OCI-LY7 (cell line): ENCODE measurements at regions not wholly inside any gene's neighbourhood (a gene's known extent, or its start where the extent isn't known, plus 50 kb on each side); places are given as distances from the start of the nearest gene placed in this dataset.

Experiments
- CTCF ChIP-seq: fragments of 200-600 bp; sonication (generic); conservative IDR thresholded peaks from 2 replicates; pipeline ENCODE4 v1.5.1; 2014; ENCODE audit warnings: mild to moderate bottlenecking, antibody characterized with exemption, low read length, moderate library complexity, mixed read lengths
- EZH2phosphoT487 ChIP-seq: fragments of 200-600 bp; sonication (generic); IDR thresholded peaks from 2 replicates; pipeline ENCODE4 v1.6.1; 2018; ENCODE audit warnings: low read depth, borderline replicate concordance, mild to moderate bottlenecking, mixed run types, antibody characterized with exemption, low read length, moderate library complexity, mixed read lengths

- TF ChIP-seq CTCF (no peak), EZH2phosphoT487 (no peak)
These were observed 364.9 kb downstream of the BRD1 start for GRCh38 chr22:49462795-49463194.
